Body of pancreas (tissue), 4 donors: ENCODE measurements at regions not wholly inside any gene's neighbourhood (a gene's known extent, or its start where the extent isn't known, plus 50 kb on each side); places are given as distances from the start of the nearest gene placed in this dataset.

Experiments
- CTCF ChIP-seq, 7 experiments: fragments of 450-650 bp in 4 of 7; fragments of 200-600 bp in 3 of 7; sonication (generic) in 3 of 7; IDR thresholded peaks; one replicate each; pipeline ENCODE4 v1.5.1; 2016 to 2019; ENCODE audit warnings: antibody characterized with exemption in 7 of 7
- POLR2A ChIP-seq, 3 donors: fragments of 450-650 bp; IDR thresholded peaks; one replicate each; pipeline ENCODE4 v1.6.1; 2016; ENCODE audit warnings: antibody characterized with exemption in 3 of 3, mild to moderate bottlenecking in 2 of 3

GRCh38 chrY:15445871-15446270, 921.5 kb downstream of the NLGN4Y start:
- TF ChIP-seq CTCF (IDR thresholded peaks at IDR 0.05): no peak
- TF ChIP-seq POLR2A (IDR thresholded peaks at IDR 0.05): no peak
